Activated naive CD4-positive, alpha-beta T cell treated with anti-CD3 and anti-CD28 coated beads for 36 hours (primary cell): ENCODE measurements at regions not wholly inside any gene's neighbourhood (a gene's known extent, or its start where the extent isn't known, plus 50 kb on each side); places are given as distances from the start of the nearest gene placed in this dataset.

Source experiments
- CTCF ChIA-PET: fragments of 350-600 bp; sonication (Branson Sonifier 250); formaldehyde crosslinking; loops from one replicate; lab custom pipeline; 2021; ENCODE audit warnings: antibody characterized with exemption; lab: Charles Lee
- DNase-seq: peaks from one replicate; pipeline ENCODE4 v3.0.0-alpha.2; 2020
- H3K27ac Mint-ChIP-seq: one replicate; pipeline ENCODE4 v1.8.0; 2021; ENCODE audit warnings: mild to moderate bottlenecking, mixed read lengths
- H3K27me3 Mint-ChIP-seq: one replicate; pipeline ENCODE4 v1.8.0; 2021; ENCODE audit warnings: low read depth, mixed read lengths
- H3K36me3 Mint-ChIP-seq: one replicate; pipeline ENCODE4 v1.8.0; 2021; ENCODE audit warnings: low read depth, mixed read lengths
- H3K4me1 Mint-ChIP-seq: one replicate; pipeline ENCODE4 v1.8.0; 2021; ENCODE audit warnings: low read depth, mixed read lengths
- H3K4me3 Mint-ChIP-seq: one replicate; pipeline ENCODE4 v1.8.0; 2021; ENCODE audit warnings: mild to moderate bottlenecking, moderate library complexity, mixed read lengths
- H3K9me3 Mint-ChIP-seq: one replicate; pipeline ENCODE4 v1.8.0; 2021; ENCODE audit warnings: mixed read lengths
- intact Hi-C: fragments of 100-400 bp; cut with micrococcal nuclease; formaldehyde crosslinking; loops from one replicate; pipeline ENCODE4 v1.15.1; 2023

GRCh38 chr14:86613786-86614185 lies 1083.8 kb downstream of the FLRT2 start:
- CTCF ChIA-PET: no interaction called here
- H3K36me3 Mint-ChIP-seq: no peaks in the 10 kb centered on the region
- no peak for DNase-seq
- H3K27me3 Mint-ChIP-seq: no peaks in the 10 kb centered on the region
- H3K4me1 Mint-ChIP-seq: no peaks in the 10 kb centered on the region
- H3K9me3 Mint-ChIP-seq: peaks cover 3% of the 10 kb centered on the region
- no peak overlapping the region for H3K4me3 Mint-ChIP-seq
- intact Hi-C loops: no loop called here
- H3K27ac Mint-ChIP-seq: no peak overlapping the region

DNA sequence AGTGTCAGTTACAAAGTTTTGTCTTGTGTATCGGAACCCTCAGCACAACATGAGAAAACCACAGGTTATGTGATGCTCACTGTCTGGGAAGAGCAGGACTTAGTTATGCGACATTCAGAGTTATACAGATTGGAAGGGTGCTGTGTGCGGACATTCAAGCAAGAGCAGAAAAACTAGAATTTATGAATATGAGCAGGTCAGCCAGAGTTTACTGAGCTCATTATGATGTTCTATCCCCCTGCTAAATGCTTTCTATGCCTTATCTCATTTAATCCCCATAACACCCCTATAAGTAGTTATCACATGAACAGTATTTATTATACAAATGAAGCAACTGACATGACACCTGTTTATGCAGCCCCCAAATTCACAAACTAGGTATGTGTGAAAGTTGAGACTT lies 1083.2 kb downstream of the FLRT2 start:
- H3K36me3 Mint-ChIP-seq: no peaks in the 10 kb centered on the region
- H3K27me3 Mint-ChIP-seq: no peaks in the 10 kb centered on the region
- peaks cover 3% of the 10 kb centered on the region for H3K9me3 Mint-ChIP-seq
- no peak overlapping the region for H3K4me3 Mint-ChIP-seq
- H3K27ac Mint-ChIP-seq: no peak overlapping the region
- no peaks in the 10 kb centered on the region for H3K4me1 Mint-ChIP-seq
- CTCF ChIA-PET: no interaction called here
- no peak for DNase-seq
- intact Hi-C loops: no loop called here

DNA sequence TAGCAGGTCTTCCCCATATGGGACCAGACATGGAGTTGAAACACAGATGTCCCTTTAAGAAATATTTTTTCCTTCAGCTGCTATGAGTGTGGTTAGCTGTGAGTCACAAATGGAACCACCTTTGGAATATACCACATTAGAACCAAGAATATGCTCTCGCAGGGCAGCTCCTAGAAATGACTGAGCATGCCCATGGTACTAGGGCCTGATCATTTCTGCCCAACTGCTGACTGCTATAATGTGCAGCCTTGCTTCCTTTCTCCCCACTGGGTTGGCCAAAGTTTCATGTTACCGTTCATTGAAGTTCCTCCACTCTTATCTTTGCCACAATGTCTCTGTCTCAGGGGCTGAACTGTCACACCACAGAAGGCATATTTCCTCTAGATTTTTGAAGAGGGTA lies 1074.6 kb downstream of the FLRT2 start:
- CTCF ChIA-PET: no interaction called here
- Mint-ChIP-seq H3K9me3 (peaks cover 11% of the 10 kb centered on the region), H3K4me1 (no peaks in the 10 kb centered on the region), H3K27ac (no peak overlapping the region), H3K36me3 (no peaks in the 10 kb centered on the region), H3K27me3 (no peaks in the 10 kb centered on the region), H3K4me3 (no peak overlapping the region)
- DNase-seq: no peak
- intact Hi-C loops: no loop called here

DNA sequence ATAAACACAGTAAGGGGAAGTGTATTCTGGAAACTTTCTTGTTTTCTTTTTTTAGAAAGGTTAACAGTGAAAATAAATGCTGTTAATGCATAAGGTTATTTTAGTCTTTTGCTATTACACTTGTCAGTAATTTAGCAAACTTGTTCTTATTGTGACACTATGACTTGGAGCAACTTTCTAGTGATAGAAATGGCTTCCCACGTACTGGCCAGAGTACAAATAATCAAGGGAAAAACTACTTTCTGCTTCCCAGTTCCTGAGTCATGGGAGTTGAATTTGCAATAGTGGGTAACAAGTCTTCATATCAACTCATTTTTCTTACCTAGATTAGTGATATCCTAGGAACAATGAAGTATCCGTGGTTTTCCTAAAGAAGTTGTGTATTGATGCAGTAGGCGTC lies 1072.3 kb downstream of the FLRT2 start:
- peaks cover 9% of the 10 kb centered on the region for H3K9me3 Mint-ChIP-seq
- CTCF ChIA-PET: no interaction called here
- no peak overlapping the region for H3K4me3 Mint-ChIP-seq
- intact Hi-C loops: no loop called here
- no peak overlapping the region for H3K27ac Mint-ChIP-seq
- no peak for DNase-seq
- no peaks in the 10 kb centered on the region for H3K36me3 Mint-ChIP-seq
- H3K27me3 Mint-ChIP-seq: no peaks in the 10 kb centered on the region
- H3K4me1 Mint-ChIP-seq: no peaks in the 10 kb centered on the region

DNA sequence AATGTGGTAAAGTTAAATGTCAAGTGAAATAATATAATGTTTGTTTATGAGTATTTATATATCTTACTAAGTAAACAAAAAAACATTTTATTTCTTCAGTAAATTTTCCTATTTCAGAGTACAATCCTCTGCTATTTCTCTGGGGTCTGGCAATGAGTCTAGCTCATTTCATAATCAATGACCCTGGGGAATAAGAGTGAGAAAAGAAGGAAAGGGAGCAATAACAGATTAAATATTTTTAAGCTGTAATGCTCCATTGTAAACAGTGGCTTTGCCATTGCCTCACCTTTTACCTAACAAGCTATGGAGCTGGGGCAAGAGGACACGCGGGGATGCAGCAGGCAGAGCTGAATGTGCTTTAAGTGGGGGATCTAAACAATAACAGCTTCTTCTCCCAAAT lies 1071.9 kb downstream of the FLRT2 start:
- CTCF ChIA-PET: no interaction called here
- intact Hi-C loops: no loop called here
- Mint-ChIP-seq H3K27ac (no peak overlapping the region), H3K4me1 (no peaks in the 10 kb centered on the region), H3K4me3 (no peak overlapping the region), H3K9me3 (peaks cover 9% of the 10 kb centered on the region), H3K27me3 (no peaks in the 10 kb centered on the region), H3K36me3 (no peaks in the 10 kb centered on the region)
- DNase-seq: no peak

DNA sequence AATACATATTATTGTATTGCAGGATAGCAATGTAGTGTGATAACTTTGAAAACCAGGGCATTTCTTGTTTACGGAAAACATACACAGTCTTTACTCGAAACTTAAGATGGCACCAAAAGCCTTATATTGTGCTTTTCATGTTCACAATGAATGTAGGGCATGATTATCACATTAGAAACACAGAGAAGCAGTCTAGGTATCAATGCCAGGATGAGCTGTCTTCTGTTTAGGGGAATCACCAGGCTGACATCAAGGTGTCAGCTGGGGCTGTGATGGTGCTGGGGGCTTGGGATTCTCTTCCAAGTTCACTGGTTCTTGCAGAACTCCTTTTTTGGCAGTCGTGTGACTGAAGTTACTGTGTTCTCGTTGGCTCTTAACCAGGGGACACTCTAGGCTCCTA lies 1067.3 kb downstream of the FLRT2 start:
- CTCF ChIA-PET: no interaction called here
- Mint-ChIP-seq H3K36me3 (no peaks in the 10 kb centered on the region), H3K27ac (no peak overlapping the region), H3K9me3 (peaks cover 9% of the 10 kb centered on the region), H3K4me3 (no peak overlapping the region), H3K4me1 (no peaks in the 10 kb centered on the region), H3K27me3 (no peaks in the 10 kb centered on the region)
- intact Hi-C loops: no loop called here
- DNase-seq: no peak

DNA sequence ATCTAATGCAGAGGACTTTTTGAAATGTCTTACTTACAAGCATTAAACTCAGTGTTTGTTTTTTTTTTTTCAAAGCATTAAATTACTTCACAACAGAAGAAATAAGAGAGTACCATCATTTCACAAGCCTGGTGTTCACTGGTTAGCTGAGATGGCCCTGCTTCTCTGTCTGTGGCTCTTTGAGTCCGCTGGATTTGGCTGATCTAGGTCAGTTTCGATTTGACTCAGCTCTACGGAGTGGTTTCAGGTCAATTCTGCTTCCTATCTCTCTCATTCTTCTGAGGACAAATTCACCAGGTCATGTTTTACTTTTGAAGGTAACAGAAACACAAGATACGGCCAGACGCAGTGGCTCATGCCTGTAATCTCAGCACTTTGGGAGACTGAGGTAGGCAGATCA lies 1066.1 kb downstream of the FLRT2 start:
- H3K4me3 Mint-ChIP-seq: no peak overlapping the region
- no peaks in the 10 kb centered on the region for H3K36me3 Mint-ChIP-seq
- H3K4me1 Mint-ChIP-seq: no peaks in the 10 kb centered on the region
- CTCF ChIA-PET: interaction anchor here (0.6 kb wide), 1 partner anchor 50 kb away, joined by 3 read pairs; no protein-coding TSS in a partner anchor
- H3K9me3 Mint-ChIP-seq: peaks cover 10% of the 10 kb centered on the region
- intact Hi-C loops: no loop called here
- H3K27me3 Mint-ChIP-seq: no peaks in the 10 kb centered on the region
- no peak overlapping the region for H3K27ac Mint-ChIP-seq
- no peak for DNase-seq

GRCh38 chr14:86575141-86575540 lies 1045.2 kb downstream of the FLRT2 start:
- Mint-ChIP-seq H3K9me3 (peaks cover 13% of the 10 kb centered on the region), H3K4me1 (no peaks in the 10 kb centered on the region), H3K27ac (no peak overlapping the region), H3K36me3 (no peaks in the 10 kb centered on the region), H3K4me3 (no peak overlapping the region), H3K27me3 (no peaks in the 10 kb centered on the region)
- no peak for DNase-seq
- CTCF ChIA-PET: no interaction called here
- intact Hi-C loops: no loop called here

GRCh38 chr14:86574778-86575129 lies 1044.8 kb downstream of the FLRT2 start:
- H3K36me3 Mint-ChIP-seq: no peaks in the 10 kb centered on the region
- no peaks in the 10 kb centered on the region for H3K4me1 Mint-ChIP-seq
- intact Hi-C loops: no loop called here
- H3K27me3 Mint-ChIP-seq: no peaks in the 10 kb centered on the region
- no peak overlapping the region for H3K4me3 Mint-ChIP-seq
- DNase-seq: no peak
- peaks cover 12% of the 10 kb centered on the region for H3K9me3 Mint-ChIP-seq
- no peak overlapping the region for H3K27ac Mint-ChIP-seq
- CTCF ChIA-PET: no interaction called here

GRCh38 chr14:86574051-86574777 lies 1044.3 kb downstream of the FLRT2 start:
- Mint-ChIP-seq H3K36me3 (no peaks in the 10 kb centered on the region), H3K27me3 (no peaks in the 10 kb centered on the region), H3K27ac (no peak overlapping the region), H3K9me3 (peaks cover 10% of the 10 kb centered on the region), H3K4me3 (no peak overlapping the region), H3K4me1 (no peaks in the 10 kb centered on the region)
- CTCF ChIA-PET: no interaction called here
- intact Hi-C loops: no loop called here
- DNase-seq: no peak

DNA sequence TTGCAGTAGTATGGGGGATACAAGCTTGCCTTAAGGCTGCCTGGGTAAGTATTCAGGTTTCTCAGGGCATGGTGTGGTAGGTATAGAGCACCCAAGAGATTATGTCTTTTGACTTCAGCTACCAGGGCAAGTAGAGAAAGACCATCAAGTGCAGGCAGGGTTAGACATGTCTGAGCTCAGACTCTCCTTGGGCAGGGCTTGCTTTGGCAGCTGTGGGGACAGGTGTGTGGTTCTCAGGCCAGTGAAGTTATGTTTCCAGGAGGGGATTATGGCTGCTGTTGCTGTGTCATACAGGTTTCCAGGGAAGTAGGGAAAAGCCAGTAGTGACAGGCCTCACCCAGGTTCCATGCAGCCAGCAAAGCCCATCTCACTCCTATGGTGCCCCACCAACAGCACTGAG lies 1040.4 kb downstream of the FLRT2 start:
- Mint-ChIP-seq H3K27ac (no peak overlapping the region), H3K4me1 (no peaks in the 10 kb centered on the region), H3K4me3 (no peak overlapping the region), H3K9me3 (peaks cover 9% of the 10 kb centered on the region), H3K27me3 (no peaks in the 10 kb centered on the region), H3K36me3 (no peaks in the 10 kb centered on the region)
- CTCF ChIA-PET: no interaction called here
- DNase-seq: no peak
- intact Hi-C loops: no loop called here

DNA sequence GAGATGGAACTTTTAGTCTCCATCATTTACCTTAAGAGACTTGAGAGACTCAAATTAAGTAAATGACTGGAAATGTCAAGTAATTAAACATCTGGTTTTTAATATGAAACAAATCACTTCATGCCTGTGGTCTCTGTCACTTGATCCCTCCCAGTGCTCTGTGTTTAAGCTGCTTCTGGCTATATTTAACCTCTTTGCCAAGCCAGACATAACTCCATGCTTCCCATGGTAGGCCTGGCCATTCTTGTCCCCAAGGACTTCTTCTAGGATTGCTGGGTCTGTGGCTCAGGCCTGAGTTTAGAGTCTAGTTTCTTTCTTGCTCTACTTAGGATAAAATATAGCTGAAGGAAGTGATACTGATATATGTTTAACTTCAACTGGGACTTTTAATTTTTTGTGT lies 1013.6 kb downstream of the FLRT2 start:
- CTCF ChIA-PET: no interaction called here
- Mint-ChIP-seq H3K27me3 (no peaks in the 10 kb centered on the region), H3K4me1 (no peaks in the 10 kb centered on the region), H3K27ac (no peak overlapping the region), H3K9me3 (no peaks in the 10 kb centered on the region), H3K4me3 (no peak overlapping the region), H3K36me3 (no peaks in the 10 kb centered on the region)
- intact Hi-C loops: no loop called here
- DNase-seq: no peak

- Mint-ChIP-seq H3K4me3 (no peak overlapping the region), H3K27ac (no peak overlapping the region), H3K27me3 (no peaks in the 10 kb centered on the region), H3K4me1 (no peaks in the 10 kb centered on the region), H3K9me3 (no peaks in the 10 kb centered on the region), H3K36me3 (no peaks in the 10 kb centered on the region)
- no peak for DNase-seq
- intact Hi-C loops: no loop called here
- CTCF ChIA-PET: no interaction called here
These were observed 1012.0 kb downstream of the FLRT2 start for GRCh38 chr14:86541972-86542371.
